GM12872 (cell line): ENCODE measurements at regions not wholly inside any gene's neighbourhood (a gene's known extent, or its start where the extent isn't known, plus 50 kb on each side); places are given as distances from the start of the nearest gene placed in this dataset.

Experiments
- TF ChIP-seq, protein P1 (sequence below): IDR thresholded peaks from 3 replicates; pipeline ENCODE4 v1.5.1; 2011; ENCODE audit warnings: low read depth, mild to moderate bottlenecking, low read length, moderate library complexity; ENCODE audit not compliant: insufficient read depth

DNA sequence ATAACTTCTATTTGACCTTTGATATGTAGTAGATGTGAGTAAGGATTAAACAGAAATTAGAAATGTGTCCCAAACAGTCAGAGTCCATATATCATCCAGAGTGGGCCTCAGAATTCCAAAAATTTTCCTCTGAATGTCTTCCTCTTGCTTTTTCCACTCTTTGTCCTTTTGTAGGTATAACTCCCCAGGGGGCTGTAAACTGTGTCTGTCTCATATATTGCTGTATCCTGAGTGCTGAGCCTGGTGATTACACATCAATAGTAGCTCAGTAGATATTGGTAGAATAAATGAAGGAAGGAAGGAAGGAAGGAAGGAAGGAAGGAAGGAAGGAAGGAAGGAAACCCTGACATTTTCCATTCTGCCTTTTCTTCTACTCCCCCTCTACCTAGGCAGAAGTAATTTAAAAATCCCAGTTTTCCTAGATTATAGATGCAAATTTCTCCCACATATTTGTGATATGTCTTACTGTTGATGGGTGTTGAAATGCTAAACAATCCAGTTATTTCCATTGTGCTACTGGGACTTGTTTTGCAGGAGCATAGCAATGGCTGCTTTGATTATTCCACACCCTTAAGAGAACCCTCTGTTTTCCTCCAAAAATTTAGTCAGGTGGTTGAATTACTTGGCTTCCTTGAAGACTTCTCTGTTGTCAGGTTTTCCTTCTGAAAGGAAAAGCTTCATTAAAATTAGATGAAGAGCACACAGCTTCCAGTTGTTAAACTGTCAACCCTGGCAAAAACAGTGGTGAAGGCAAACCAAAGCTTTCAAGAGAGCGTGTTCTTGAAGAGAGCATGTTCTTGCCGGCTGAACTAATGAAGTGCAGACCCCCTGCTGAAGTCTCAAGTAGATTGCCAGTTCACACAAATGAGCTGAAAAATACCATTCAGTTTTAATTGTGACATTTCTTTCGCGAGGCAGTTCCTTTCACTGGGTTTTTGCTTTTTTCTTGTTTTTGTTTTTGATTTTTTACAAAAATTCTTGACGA is 147.8 kb downstream of the KCNE4 start:
- TF ChIP-seq, protein P1, sequence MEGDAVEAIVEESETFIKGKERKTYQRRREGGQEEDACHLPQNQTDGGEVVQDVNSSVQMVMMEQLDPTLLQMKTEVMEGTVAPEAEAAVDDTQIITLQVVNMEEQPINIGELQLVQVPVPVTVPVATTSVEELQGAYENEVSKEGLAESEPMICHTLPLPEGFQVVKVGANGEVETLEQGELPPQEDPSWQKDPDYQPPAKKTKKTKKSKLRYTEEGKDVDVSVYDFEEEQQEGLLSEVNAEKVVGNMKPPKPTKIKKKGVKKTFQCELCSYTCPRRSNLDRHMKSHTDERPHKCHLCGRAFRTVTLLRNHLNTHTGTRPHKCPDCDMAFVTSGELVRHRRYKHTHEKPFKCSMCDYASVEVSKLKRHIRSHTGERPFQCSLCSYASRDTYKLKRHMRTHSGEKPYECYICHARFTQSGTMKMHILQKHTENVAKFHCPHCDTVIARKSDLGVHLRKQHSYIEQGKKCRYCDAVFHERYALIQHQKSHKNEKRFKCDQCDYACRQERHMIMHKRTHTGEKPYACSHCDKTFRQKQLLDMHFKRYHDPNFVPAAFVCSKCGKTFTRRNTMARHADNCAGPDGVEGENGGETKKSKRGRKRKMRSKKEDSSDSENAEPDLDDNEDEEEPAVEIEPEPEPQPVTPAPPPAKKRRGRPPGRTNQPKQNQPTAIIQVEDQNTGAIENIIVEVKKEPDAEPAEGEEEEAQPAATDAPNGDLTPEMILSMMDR, result no peak

DNA sequence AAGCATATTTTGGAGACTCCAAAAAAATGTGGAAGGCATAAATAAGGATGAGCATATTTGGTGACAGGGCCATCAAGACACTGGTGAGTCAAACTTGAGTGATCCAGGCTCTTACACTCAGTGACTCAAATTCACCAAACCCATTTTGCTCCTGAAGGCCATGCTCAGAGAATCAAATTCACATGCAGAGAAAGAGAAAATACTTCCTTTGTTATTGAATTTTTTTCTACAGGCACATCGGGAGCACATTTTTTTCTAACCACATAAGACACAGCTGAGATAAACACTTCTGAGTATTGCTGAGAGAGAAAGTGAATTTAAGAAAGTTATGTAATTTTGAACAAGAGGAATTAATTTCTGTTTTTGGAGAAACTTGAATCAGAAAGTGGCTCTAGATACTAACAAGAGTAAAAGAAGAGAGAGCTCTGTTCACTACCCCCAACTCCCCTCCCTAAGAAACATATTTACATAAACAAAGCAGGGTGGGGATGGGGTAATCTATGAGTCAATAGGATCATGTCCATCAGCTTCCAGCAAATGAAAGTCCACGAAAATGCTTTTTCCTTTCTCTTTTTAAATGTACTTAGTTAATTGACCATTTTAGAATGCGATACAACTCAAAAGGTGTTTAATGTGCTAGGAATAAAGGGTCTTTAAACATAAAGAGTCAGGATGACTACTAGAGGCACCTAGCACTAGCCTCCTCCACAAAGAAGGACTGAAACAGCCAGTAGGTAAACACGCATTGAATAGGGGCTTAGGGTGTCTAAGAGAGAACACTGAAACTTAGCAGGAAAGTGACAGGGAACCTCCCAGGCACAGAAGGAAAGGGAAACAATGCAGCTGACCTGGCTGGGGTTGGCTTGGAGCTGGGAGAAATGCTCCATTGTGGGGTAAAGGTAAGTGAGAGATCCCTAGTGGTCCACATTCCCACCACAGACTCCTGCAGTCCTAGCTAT is 152.3 kb downstream of the KCNE4 start:
- TF ChIP-seq, protein P1, result no peak

DNA sequence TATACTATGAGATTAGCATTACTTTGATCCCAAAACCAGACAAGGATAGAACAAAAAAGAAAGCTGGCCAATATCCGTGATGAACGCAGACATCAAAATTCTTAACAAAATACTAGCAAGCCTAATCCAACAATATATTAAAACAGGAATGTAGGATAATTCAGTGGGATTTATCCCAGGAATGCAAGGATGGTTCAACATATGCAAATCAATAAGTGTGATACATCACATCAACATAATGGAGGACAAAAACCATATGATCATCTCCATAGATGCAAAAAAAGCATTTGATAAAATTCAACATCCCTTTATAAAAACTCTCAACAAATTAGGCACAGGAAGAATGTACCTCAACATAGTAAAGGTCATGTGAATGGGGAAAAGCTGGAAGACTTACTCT is 158.5 kb downstream of the KCNE4 start:
- TF ChIP-seq, protein P1, result no peak

DNA sequence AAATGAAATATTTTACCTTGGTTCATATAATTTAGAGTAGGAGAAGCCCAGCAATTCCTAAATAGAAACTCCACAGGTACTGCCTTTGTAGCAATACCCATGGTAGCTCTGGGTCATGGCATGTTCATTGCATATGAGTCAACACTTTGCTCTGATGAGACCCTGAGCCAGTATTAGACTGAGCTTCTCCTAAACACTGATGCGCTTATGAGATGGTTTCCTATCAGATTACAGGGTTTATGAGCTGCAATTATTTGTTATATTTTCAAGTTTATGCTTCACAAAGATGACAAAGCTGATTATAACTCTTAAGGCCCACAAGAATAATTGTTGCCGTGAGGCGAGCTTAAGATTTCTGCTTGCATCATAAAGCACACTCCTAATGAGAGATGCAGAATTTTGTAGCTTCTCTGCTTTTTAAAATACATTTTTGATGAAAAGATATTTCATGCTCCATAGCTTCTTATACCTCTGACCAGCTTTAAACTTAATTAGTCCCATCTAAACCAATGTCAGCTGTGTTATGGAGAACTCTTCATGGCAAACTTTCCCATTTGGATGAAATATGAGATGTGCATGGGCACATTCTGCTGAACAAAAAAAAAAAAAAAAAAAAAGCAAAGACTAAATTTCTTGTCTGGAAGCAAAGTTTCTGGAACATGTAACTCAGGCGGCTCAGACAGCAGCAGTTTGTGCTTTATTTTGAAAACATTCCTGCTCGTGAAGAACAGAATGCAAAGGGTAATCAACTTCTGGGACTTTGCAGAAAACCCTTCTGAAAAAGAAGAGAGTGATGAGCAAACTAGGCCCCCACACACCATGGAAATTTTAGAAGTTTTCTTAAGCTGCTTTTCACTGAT is 162.6 kb downstream of the KCNE4 start:
- TF ChIP-seq, protein P1, result no peak

DNA sequence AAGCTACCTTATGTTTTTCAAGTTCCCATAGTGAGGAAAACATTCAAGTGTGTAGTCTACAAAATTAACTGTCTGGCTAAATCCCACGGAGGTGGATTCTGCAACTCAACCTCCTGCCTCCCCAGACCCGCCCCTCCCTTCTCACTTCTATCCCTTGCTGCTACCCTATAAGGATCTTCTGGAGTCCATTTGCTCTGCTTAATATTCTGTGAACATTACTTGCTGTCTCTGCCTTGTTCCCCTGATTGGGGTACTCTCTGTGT is 163.2 kb downstream of the KCNE4 start:
- TF ChIP-seq, protein P1, result no peak

DNA sequence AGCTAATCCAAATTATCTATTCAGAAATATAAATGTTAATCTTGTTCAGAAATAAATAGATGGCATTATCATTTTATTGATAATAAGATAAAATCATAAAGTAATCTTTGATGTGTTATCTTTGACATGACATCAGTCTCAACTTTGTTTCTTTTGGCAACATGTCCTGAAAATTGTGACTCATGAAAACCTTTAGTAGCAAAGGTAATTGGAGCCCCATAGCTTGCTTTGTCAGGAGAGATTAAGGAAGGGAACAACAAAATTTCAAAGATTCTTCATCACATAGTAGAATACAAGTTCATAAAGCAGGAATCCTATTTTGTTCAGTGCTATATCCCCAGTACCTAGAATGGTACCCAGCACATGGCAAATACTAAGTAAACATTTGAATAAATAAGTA is 165.4 kb downstream of the KCNE4 start:
- TF ChIP-seq, protein P1, result no peak
